Choroid plexus epithelial cell (primary cell): ENCODE measurements at regions not wholly inside any gene's neighbourhood (a gene's known extent, or its start where the extent isn't known, plus 50 kb on each side); places are given as distances from the start of the nearest gene placed in this dataset.

Source experiments
- DNase-seq: peaks from one replicate; pipeline ENCODE4 v3.0.0-alpha.2; 2010; ENCODE audit warnings: low read depth
- H3K4me3 ChIP-seq: 2 replicates; pipeline ENCODE4 v1.5.1; 2011; ENCODE audit warnings: low read depth, mild to moderate bottlenecking, control low read depth, low read length, moderate library complexity
- CTCF ChIP-seq: conservative IDR thresholded peaks from 2 replicates; pipeline ENCODE4 v1.5.1; 2011; ENCODE audit warnings: low read depth, mild to moderate bottlenecking, control low read depth, inconsistent platforms, low read length, moderate library complexity

DNA sequence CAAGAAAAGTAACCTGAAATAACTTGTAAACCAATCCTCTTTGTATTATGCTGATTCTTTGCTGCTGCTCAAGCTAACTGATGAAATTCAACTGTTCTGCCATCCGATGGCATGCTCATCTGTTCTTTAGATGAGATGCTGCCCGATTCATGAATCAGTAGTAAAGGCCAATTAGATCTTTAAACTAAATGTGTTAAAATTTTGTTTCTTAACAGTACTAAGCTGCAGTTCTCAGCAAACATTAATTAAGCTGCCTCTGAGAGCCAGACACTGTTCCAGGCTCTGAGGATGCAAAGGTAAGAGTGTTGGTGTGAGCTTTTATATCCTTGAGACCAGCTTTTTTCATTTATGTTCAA, 77.0 kb upstream of the NT5E start:
- no peak for DNase-seq
- no peak for TF ChIP-seq CTCF
- no peak overlapping the region for H3K4me3 ChIP-seq

DNA sequence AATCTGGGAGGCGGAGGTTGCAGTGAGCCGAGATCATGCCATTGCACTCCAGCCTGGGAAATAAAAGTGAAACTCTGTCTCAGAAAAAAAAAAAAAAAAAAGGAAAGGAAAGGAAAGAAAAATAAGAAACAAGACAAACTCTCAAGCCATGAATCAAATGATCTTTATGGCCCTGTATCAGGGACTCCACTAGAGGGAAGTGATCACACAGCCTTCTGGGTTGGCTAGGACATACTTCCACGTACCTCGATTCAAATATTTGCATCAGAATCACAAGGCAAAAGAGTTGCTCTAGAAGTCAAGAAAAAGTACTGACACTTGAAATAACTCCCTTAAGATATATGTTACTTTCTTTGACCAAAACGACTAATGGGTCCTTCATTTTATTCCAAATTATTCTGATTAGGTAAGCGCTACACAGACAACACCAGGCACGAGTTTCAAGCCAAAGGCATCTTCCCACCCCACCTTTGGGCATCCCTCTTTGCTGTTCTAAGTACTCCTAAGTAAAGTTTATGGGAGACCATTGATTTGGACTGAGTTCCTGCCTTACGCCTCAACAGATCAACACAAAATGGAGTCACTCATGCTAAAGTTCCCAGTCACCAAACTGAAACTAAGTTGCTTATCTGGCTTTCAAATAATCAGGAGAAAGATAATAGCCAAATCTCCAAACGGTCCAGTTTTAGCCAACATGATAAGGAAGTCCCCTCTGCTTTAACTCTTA, 77.5 kb upstream of the NT5E start:
- DNase-seq = peak; percentile 56
- peak; percentile 47 for TF ChIP-seq CTCF
- H3K4me3 ChIP-seq = no peak overlapping the region

GRCh38 chr6:85368631-85369030, 81.3 kb upstream of the NT5E start:
- no peak overlapping the region for H3K4me3 ChIP-seq
- TF ChIP-seq CTCF = no peak
- DNase-seq = no peak

DNA sequence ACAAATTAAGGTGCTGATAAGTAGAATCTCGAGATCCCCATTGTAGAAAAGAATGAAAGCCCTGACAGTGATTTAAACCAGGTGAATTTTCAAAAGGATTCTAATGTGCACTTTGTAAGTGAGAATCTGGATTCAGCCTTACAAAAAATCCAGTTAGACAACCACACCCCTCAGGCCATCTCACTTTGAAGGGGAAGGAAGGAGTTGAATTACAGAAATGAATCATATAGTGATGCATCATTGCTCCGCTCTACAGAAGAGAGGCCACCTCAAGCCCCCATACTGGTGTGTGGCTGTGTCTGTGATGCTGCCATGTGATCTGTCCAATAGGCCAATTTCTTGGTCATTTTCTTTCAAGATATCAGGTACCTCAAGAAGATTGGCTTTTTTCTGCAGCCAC, 85.5 kb upstream of the NT5E start:
- H3K4me3 ChIP-seq = no peak overlapping the region
- no peak for TF ChIP-seq CTCF
- DNase-seq = peak; percentile 67

- TF ChIP-seq CTCF = no peak
- no peak for DNase-seq
- no peak overlapping the region for H3K4me3 ChIP-seq
Observed at GRCh38 chr6:85363870-85364269, 86.0 kb upstream of the NT5E start.

GRCh38 chr6:85362652-85363310, 87.1 kb upstream of the NT5E start:
- DNase-seq = peak; percentile 19
- H3K4me3 ChIP-seq = no peak overlapping the region
- TF ChIP-seq CTCF = no peak

GRCh38 chr6:85361643-85362014, 88.3 kb upstream of the NT5E start:
- no peak for TF ChIP-seq CTCF
- H3K4me3 ChIP-seq = no peak overlapping the region

More at GRCh38 chr6:85361643-85362014, 88.3 kb upstream of the NT5E start:
- no peak for DNase-seq
